HG02759 (cell line): ENCODE measurements at regions not wholly inside any gene's neighbourhood (a gene's known extent, or its start where the extent isn't known, plus 50 kb on each side); places are given as distances from the start of the nearest gene placed in this dataset.

Source experiments
- ATAC-seq: cut with Tn5 transposase; IDR thresholded peaks from one replicate; pipeline ENCODE4 v1.9.1; 2021; ENCODE audit warnings: mild to moderate bottlenecking, moderate library complexity; ENCODE audit not compliant: unreplicated experiment

DNA sequence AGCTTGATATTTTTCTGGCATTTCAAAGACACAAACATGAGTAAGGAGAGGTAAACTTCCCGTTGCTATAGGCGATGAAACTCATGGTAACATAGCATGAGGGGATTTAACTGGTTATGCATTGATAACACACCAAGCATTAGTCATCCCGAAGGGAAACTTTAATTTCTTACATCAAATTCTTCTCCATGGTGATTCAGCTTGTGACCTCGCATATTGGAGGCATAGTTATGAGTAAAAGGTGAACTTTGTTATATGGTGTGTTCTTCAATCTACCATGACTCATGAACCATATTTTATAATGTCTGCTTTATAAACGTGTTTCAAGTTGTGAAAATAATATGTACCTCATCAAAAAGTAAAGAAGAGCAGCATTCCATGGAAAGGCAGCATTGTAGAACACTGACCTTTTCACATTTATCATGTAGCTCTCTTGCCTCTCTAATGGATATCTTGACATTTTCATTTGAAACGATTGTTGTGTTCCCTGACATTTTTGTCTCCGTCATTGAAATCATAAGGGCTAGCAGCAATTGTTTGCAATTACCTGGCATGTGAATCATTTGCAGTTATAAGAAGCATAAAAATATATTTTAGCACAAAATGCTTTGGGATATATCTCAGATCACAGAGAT lies 491.8 kb downstream of the ANXA1 start:
- no peak for ATAC-seq

- no peak for ATAC-seq
Measured at GRCh38 chr9:73647560-73647959, 495.9 kb downstream of the ANXA1 start.

- ATAC-seq: no peak
Measured at GRCh38 chr9:73649552-73649951, 497.9 kb downstream of the ANXA1 start.

DNA sequence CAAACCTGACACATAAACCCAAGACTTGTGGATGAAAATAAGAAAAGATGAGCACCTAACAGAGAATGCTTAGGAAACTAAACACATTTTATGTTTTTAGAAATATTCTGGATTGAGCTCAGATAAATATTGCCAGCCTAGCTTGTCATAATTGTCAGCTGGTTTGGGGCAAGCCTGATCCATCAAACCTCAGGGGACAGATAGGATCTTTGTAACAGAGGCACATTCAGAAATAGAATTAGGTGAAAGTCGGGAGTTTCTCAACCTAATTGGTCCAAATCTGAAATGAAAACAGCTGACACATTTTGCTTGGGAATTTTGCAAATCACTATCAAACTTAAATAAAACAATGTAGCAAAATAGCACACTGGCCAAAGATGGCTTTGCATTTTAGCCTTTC lies 503.7 kb downstream of the ANXA1 start:
- no peak for ATAC-seq

DNA sequence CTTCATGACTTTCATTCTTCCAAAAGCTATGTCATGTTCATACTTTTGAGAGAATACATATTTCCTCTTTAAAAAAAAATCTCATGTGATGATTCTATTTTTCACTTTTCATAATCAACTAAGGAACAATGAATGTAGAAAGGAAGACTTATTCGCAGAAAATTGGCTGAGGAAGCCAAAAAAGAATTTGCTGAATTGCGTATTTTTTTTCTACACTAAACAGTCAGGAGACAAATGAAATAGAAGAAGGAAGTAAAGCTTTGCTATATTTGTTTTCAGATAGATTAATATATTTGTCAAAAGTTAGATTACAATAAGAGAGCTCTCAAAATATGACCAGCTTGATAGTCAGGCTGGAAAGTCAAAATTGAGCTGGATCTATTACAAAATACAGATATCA lies 504.2 kb downstream of the ANXA1 start:
- no peak for ATAC-seq

GRCh38 chr9:73665253-73665652 lies 513.6 kb downstream of the ANXA1 start:
- no peak for ATAC-seq

DNA sequence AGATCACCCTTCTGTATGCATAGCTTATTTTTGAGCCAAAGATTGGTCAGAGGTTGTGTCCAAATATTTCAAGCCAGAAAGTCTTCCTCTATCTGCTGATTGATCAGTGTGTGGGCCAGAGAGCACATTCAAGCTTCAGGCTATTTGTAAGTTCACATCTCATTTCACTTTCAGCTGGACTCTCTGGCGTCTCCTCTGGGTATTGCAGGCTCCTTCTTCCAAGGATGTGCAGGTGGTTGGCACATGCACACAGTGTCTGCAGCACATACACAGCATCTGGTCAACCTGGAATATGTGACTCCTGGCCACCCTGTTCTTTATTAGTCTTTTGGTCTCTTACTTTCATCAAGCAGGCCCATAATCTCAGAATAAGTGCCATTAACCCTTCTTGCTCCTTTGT lies 516.1 kb downstream of the ANXA1 start:
- no peak for ATAC-seq

- no peak for ATAC-seq
Measured at GRCh38 chr9:73680831-73681230, 529.2 kb downstream of the ANXA1 start.

DNA sequence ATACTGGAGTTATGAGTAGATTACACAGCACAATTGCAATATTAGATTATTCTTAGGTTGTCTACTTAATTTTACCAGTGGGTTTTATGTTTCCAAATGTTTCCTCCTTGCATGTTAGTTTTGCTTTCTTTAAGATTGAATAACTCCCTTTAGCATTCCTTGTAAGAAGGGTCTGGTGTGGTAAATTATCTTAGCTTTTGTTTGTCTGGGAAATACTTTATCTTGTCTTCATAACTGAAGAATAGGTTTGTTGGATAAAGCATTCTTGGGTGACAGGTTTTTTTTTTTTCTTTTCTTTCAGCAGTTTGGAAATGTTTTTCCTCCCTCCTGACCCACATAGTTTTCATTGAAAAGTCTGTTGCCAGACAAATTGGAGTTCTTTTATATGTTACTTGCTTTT lies 531.1 kb downstream of the ANXA1 start:
- no peak for ATAC-seq

DNA sequence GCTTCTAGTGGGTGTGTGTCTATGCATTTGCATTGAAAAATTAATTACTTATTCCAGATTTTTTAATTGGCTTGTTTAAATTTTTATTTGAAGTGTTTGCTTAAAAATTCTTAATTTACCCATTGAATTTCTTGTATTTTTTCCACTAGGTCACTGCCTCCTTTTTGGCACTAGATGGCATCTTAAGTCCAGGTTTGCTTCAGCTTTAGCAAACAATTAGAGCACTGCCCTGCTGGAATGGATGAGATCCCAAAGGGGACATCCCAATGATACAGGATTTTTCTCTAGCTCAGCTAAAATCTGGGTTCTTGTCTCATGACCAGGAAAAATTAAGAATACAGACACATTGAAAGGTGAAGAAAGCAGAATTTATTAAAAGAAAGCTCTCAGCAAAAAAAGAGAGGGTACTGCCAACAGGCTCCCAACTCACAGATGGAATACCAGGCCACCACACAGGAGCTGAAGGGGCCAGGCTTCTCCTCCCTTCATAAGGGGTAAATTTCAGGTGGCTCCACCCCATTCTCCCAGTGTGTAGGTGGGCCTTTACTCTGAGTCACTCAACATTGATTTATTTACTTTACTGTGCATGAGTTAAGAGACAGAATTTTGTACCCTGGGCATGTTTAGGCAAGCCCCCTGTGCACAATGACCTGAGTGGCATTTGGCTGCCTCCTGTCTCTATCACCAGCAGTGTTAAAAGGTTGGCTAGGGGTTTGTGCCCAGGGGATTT lies 532.4 kb downstream of the ANXA1 start:
- ATAC-seq: peak; percentile 64

GRCh38 chr9:73684601-73685000 lies 532.9 kb downstream of the ANXA1 start:
- ATAC-seq: peak; percentile 16

- no peak for ATAC-seq
Measured at GRCh38 chr9:73685786-73686185, 534.1 kb downstream of the ANXA1 start.

GRCh38 chr9:73689051-73689870 lies 537.6 kb downstream of the ANXA1 start:
- ATAC-seq: no peak

DNA sequence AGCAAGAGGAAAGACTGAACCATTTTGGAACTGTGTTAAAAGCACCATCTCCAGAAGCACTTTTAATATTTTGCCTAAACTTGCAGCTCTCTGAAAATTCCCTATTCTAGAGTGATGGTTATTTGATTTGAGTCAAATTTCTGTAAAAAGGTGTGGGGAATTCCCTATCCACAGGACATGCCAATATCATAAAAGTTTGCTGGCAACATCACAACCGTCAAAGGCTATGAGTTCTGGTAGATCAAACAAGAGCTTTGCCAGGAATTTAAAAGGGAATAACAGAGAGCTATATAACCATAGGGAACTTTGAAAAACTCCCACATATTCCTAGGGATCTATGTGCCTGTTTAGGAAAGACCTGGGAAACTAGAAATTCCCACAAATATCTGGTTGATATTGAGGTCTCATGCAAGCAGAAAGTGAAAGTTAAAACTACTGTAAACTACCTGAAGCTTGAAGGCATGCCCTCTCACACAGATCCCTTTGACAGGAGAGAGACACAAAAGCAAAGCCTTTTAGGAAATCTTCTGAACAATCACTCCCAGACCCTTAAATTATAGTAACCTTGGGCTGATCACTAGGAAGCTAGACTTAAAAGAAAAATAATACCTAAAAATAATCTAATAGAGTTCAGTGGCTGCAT lies 549.9 kb downstream of the ANXA1 start:
- no peak for ATAC-seq

GRCh38 chr9:73714294-73714693 lies 562.6 kb downstream of the ANXA1 start:
- no peak for ATAC-seq

DNA sequence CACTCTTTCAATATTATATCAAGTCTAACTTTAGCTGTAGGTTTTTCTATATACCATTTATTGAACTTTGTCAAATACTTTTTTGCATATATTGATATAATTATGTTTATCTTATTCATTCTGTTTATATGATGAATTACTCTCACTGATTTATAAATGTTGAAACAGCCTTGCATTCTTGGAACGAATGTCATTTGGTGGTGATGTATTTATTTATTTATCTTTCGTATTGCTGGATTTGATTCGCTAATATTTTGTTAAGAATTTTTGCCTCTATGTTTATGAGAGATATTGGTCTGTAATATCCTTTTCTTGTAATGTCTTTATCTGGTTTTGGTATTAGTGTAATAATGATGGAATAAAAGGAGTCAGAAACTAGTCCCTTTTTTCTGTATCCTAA lies 563.9 kb downstream of the ANXA1 start:
- ATAC-seq: no peak

DNA sequence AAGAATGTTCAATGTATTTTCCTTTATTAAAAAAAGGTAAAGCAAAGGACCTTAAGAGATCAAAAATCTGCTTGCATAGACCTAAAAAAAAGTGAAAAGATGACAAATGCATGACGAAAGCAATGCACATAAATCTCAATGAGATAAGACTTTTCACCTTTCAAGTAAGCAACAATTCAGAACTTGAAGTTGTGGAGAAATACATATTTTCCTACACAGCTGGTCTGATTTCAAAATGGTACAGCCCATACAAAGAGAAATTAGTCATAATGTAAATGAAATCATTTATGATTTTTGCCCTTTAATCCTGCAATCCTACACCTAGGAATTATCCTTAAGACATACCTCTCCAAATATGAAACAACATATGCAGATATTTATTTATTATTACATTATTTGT lies 568.0 kb downstream of the ANXA1 start:
- ATAC-seq: no peak

DNA sequence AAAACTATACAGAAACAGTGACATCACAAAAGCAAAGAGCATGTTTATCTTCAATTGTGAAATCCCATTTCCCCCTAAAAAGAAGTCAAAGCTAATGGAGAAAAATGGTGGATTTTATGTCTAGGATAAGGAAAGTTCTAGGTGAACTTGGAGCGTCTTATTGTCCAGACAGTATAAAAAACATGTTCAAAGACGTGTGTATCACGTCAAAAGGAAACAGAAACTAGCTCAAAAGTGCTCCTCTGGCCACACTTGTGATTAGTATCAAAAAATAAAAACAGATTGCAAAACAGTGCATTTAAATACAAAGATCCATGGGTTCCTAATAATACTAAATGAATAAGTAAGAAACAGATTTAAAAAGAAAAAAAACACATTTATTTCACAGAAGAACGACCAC lies 568.9 kb downstream of the ANXA1 start:
- ATAC-seq: no peak

GRCh38 chr9:73736270-73736669 lies 584.6 kb downstream of the ANXA1 start:
- no peak for ATAC-seq

DNA sequence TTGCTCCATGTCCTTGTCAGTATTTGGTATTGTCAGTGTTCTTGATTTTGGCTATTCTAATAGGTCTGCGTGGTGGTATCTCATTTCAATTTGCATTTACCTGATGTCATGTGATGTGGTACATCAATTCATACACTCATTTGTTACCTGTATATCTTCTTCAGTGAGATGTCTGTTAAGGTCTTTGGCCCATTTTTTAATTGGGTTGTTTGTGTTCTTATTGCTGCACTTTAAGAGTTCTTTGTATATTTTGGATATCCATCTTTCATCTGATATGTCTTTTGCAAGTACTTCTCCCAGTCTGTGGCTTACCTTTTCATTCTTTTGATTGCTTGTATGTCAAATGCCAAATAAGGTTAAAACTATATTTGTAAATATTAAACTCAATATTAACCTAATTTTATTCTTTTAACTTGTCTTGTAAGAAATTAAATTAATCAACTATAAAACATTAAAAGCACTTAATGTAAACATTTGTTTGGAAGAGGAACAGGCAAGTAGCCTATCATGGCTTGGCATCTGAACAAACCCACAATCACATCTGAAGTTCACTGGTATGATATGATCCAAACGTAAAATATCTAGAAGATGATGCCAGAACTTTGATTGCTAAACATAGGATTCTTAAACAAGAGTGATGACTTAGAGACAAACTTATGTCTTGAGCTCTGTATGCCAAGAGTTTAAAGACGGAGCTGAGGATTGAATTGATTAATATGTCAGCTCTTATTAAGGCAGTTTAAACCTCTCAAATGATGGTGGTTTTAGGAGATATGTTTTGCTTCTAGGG lies 587.3 kb downstream of the ANXA1 start:
- no peak for ATAC-seq

DNA sequence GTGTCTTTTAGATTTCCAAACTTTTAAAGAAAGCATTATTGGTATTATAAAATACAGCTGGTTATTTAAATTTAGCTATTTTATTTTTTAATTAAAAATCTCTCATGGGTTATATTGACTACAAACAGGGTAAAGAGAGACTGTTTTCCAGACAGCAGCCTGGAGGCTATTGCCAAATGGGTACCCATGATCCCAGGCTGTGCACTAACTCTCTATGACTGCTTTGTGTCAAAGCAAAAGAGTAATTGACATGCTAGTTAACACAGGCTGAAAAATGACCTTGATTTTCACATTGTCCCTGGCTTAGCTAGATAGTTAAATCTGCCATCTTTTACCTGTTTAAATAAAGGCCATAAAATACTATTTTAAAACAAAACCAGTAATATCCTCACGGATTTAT lies 589.7 kb downstream of the ANXA1 start:
- no peak for ATAC-seq
